Testis (tissue), 2 donors: ENCODE measurements at regions not wholly inside any gene's neighbourhood (a gene's known extent, or its start where the extent isn't known, plus 50 kb on each side); places are given as distances from the start of the nearest gene placed in this dataset.

Source experiments
- DNase-seq: peaks from one replicate; pipeline ENCODE4 v3.0.0-alpha.2; 2019
- H3K27ac ChIP-seq, 2 donors: fragments of 200-600 bp; sonication (generic); one replicate each; pipeline ENCODE4 v1.5.1; 2019
- H3K27me3 ChIP-seq: fragments of 200-600 bp; sonication (generic); one replicate; pipeline ENCODE4 v1.5.1; 2019
- H3K36me3 ChIP-seq: fragments of 200-600 bp; sonication (generic); one replicate; pipeline ENCODE4 v1.5.1; 2017; ENCODE audit warnings: low read depth; ENCODE audit errors: missing control alignments
- H3K4me1 ChIP-seq: fragments of 200-600 bp; sonication (generic); one replicate; pipeline ENCODE4 v1.5.1; 2019
- H3K4me3 ChIP-seq, 2 donors: fragments of 200-600 bp; sonication (generic); one replicate each; pipeline ENCODE4 v1.5.1; 2017 to 2019
- H3K9me3 ChIP-seq: fragments of 200-600 bp; sonication (generic); one replicate; pipeline ENCODE4 v1.5.1; 2017
- POLR2A ChIP-seq: fragments of 450-650 bp; IDR thresholded peaks from one replicate; pipeline ENCODE4 v1.6.1; 2017; ENCODE audit warnings: antibody characterized with exemption, mild to moderate bottlenecking, moderate library complexity
- WGBS, 2 donors: methylation state at CpG; one replicate each; pipeline ENCODE4 v1.1.5; 2018; 5-methylcytosine and 5-hydroxymethylcytosine counted together
- intact Hi-C: fragments of 100-400 bp; cut with DNase I; formaldehyde crosslinking; loops from one replicate; pipeline ENCODE4 v1.15.1; 2023; ENCODE audit warnings: low total_unique reads
- small RNA-seq, 2 donors: library from RNA; depleted of rRNA; stranded (forward); fragments of <200 nt; gene quantifications; one replicate each; pipeline ENCODE3, GENCODE V24; 2016
- TF ChIP-seq, protein P1 (sequence below), 3 experiments: fragments of 450-650 bp in 2 of 3; fragments of 200-600 bp in 1 of 3; sonication (generic) in 1 of 3; IDR thresholded peaks; one replicate each; pipeline ENCODE4 v1.5.1; 2016 to 2019; ENCODE audit warnings: antibody characterized with exemption in 3 of 3, mild to moderate bottlenecking in 2 of 3, moderate library complexity in 1 of 3

DNA sequence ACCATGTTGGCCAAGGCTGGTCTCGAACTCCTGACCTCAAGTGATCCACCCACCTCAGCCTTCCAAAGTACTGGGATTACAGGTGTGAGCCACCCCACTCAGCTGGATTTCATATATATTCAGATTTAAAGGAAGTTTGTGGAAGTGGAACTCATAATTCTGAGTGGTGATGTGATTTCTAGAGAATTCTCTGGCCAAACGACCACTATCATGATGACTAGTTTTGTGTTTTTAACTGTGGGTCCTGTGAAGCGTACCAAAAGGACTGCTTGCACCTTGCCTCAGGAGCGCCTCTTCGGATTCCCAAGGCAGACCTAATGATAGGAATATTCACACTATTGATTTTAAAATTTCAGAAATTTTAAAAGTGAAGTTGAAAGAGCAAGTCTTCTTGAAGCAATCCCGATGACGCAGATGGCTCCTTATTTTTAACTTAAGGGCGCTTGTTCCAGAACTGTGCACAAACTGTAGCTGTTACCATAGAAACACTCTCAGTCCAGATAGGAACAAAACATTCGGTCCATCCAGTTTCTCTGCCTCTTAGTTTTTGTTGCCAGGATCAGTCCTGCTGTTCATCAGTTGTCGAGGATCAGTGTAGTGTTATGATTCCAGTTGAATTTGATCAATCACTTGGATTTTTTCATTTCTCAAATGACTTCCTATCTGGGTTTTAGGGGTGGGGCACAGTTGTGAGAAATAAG is 51.7 kb upstream of the CLCN4 start:
- intact Hi-C loops, result no loop called here
- H3K27ac ChIP-seq, result peak overlapping the region in 1 of 2 donors; percentile 71
- TF ChIP-seq, protein P1, sequence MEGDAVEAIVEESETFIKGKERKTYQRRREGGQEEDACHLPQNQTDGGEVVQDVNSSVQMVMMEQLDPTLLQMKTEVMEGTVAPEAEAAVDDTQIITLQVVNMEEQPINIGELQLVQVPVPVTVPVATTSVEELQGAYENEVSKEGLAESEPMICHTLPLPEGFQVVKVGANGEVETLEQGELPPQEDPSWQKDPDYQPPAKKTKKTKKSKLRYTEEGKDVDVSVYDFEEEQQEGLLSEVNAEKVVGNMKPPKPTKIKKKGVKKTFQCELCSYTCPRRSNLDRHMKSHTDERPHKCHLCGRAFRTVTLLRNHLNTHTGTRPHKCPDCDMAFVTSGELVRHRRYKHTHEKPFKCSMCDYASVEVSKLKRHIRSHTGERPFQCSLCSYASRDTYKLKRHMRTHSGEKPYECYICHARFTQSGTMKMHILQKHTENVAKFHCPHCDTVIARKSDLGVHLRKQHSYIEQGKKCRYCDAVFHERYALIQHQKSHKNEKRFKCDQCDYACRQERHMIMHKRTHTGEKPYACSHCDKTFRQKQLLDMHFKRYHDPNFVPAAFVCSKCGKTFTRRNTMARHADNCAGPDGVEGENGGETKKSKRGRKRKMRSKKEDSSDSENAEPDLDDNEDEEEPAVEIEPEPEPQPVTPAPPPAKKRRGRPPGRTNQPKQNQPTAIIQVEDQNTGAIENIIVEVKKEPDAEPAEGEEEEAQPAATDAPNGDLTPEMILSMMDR (IDR thresholded peaks at IDR 0.05), result no peak
- no peak for TF ChIP-seq POLR2A
- peaks cover 7% of the 10 kb centered on the region for H3K4me1 ChIP-seq
- peak; percentile 42 for DNase-seq
- no peak overlapping the region for H3K4me3 ChIP-seq
- no peaks in the 10 kb centered on the region for H3K27me3 ChIP-seq
- no peaks in the 10 kb centered on the region for H3K9me3 ChIP-seq
- no peaks in the 10 kb centered on the region for H3K36me3 ChIP-seq
- WGBS, 2 donors, result 64 to 65% methylated on average over 10 of the region's 10 CpGs

DNA sequence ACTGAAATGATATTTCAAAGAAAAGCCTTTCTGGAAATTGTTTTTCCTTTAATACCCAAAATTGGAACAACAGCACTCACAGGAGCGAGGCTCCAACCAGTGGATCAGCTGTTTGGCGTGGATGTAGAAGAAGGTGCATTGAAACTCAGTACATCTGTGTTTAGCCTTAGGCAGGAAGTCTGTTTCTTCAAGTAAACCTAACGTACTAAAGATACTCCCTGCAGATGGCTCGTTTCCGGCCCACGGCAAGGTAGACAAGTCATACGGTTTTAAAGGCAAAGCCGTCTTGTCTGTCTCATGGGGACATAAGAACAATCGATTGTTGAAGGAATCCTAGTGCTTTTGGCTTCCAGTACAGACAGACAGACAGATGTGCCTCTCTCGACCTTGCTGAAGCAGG is 50.0 kb upstream of the CLCN4 start:
- DNase-seq, result no peak
- no peak for TF ChIP-seq POLR2A
- TF ChIP-seq, protein P1 (IDR thresholded peaks at IDR 0.05), result no peak
- Histone ChIP-seq H3K27ac (no peak overlapping the region), H3K4me3 (no peak overlapping the region), H3K36me3 (no peaks in the 10 kb centered on the region), H3K9me3 (no peaks in the 10 kb centered on the region), H3K4me1 (peaks cover 21% of the 10 kb centered on the region), H3K27me3 (no peaks in the 10 kb centered on the region)
- 43 to 57% methylated on average over 10 of the region's 10 CpGs for WGBS, 2 donors
- intact Hi-C loops, result no loop called here

Small RNAs in the stretch of these regions (small RNA-seq; reads per million reads assigned to genes)
- gene RF00019, result 0 reads per million in 2 donors
